Brain microvascular endothelial cell (primary cell): ENCODE measurements at regions not wholly inside any gene's neighbourhood (a gene's known extent, or its start where the extent isn't known, plus 50 kb on each side); places are given as distances from the start of the nearest gene placed in this dataset.
"Not testable (repeated sequence)": the region's sequence is repeated elsewhere in the genome, so short reads cannot be mapped to it uniquely, and the experiment has no call there.

Experiments
- DNase-seq: peaks from one replicate; pipeline ENCODE4 v3.0.0-alpha.2; 2020
- H3K27ac ChIP-seq: fragments of 250-450 bp; sonication (Bioruptor Pico); 2 replicates; pipeline ENCODE4 v1.5.1; 2020; ENCODE audit warnings: mild to moderate bottlenecking, moderate library complexity
- H3K27me3 ChIP-seq: fragments of 250-450 bp; sonication (Bioruptor Pico); replicated peaks from 2 replicates; pipeline ENCODE4 v1.5.1; 2020; ENCODE audit warnings: mild to moderate bottlenecking
- H3K36me3 ChIP-seq: fragments of 250-450 bp; sonication (Bioruptor Pico); replicated peaks from 2 replicates; pipeline ENCODE4 v1.5.1; 2020; ENCODE audit warnings: mild to moderate bottlenecking
- H3K4me3 ChIP-seq: 2 replicates; pipeline ENCODE4 v1.5.1; 2011; ENCODE audit warnings: low read depth, mild to moderate bottlenecking, control low read depth, low read length, moderate library complexity
- in situ Hi-C: cut with HindIII; loops from 2 replicates; pipeline ENCODE4 v1.10.0; 2017; ENCODE audit warnings: low sequenced_read_pairs, low pct_ligation_motif_present

DNA sequence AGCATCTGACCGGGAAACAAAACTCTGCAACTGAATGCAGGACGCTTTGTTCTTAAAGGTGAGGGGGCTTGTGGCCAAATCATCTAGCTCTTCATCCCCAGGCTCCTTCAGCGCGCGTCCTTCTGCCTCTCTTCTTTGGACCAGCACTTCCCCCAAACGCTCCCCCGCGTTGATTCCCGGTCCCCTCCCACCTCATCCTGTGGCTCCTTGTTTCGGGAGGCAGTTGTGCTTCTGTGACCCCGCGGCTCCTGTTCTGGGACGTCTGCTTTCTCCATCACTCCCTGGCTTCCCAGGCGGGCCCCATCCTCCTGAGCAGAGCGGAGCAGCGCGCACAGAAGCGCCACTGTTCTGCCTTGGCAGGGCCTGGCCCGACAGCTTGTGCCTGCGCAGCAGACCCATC, 109.7 kb upstream of the ZNG1E start:
- in situ Hi-C loops, H3K36me3 ChIP-seq, H3K27me3 ChIP-seq, H3K27ac ChIP-seq, H3K4me3 ChIP-seq, DNase-seq: not testable (repeated sequence)

DNA sequence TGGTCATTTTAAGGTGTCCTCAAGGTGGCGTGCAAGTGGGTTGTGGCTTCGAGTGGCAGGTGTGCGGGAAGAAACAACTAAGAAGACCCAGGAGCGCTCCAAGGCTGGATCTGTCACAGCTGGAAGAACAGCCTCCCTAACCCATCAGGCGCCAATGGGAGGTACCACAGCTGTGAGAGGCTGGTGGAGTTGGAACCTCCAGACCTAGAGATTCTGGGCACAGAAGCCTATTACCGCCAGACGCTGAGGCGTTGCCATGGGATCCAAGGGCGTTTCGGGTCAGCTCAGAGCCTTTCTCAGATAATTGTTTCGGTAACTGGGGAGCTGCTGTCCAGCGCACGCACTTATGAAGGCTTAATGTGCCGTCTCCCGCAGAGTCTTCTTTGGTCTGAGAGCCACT, 156.7 kb upstream of the ZNG1E start:
- H3K27me3 ChIP-seq, DNase-seq, H3K4me3 ChIP-seq, in situ Hi-C loops, H3K36me3 ChIP-seq, H3K27ac ChIP-seq: not testable (repeated sequence)

DNA sequence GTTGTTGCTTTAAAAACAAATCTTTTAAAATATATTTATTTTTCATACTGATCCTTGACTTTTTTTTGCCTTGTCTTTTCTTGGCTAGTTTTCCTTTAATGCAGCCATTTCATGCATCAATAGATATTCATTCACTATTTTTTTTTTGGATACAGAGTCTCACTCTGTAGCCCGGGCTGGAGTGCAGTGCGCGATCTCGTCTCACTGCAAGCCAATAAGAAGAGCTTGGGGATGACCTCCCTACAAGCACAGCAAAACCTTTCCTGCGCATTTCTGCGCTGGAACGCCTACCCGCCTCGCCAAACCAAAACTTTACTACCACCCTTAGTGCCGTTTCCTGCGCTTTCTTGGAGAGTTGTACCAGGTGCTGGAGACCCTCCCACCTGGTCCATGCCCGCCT, 161.3 kb upstream of the ZNG1E start:
- H3K36me3 ChIP-seq, H3K4me3 ChIP-seq, H3K27me3 ChIP-seq, H3K27ac ChIP-seq, DNase-seq, in situ Hi-C loops: not testable (repeated sequence)

DNA sequence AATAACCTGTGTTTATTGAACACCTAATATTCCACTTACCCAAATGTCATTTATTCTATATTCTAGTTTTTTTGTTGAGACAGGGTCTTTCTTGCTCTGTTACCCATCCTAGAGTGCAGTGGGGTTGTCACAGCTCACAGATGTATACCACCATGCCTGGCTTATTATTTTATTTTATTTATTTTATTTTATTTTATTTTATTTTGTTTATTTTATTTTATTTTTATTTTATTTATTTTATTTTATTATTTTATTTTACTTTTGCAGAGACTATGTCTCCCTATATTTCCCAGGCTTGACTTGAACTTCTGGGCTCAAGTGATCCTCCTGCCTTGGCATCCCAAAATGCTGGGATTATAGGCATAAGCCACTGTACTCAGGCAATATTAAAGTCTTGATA, 167.8 kb upstream of the ZNG1E start:
- H3K36me3 ChIP-seq, H3K27ac ChIP-seq, DNase-seq, H3K4me3 ChIP-seq, in situ Hi-C loops, H3K27me3 ChIP-seq: not testable (repeated sequence)

DNA sequence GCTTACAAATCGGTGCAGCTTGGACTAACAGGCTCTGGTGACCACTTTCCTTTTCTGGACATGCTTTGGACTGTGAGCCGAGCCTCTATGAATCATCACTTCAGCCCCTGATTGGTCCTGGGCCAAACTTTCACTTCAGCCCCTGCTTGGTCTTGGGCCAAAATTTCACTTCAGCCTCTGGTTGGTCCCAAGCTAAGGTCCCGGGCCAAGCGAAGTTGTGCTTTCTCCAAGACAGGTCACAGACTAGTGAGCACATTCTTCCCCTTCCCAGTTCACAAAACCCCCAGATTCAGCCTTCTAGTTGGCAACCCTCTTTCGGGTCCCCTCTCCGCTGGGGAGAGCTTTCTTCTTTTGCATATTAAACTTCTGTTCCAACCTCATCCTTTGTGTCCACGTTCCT, 171.0 kb upstream of the ZNG1E start:
- H3K27me3 ChIP-seq, H3K4me3 ChIP-seq, in situ Hi-C loops, DNase-seq, H3K27ac ChIP-seq, H3K36me3 ChIP-seq: not testable (repeated sequence)

DNA sequence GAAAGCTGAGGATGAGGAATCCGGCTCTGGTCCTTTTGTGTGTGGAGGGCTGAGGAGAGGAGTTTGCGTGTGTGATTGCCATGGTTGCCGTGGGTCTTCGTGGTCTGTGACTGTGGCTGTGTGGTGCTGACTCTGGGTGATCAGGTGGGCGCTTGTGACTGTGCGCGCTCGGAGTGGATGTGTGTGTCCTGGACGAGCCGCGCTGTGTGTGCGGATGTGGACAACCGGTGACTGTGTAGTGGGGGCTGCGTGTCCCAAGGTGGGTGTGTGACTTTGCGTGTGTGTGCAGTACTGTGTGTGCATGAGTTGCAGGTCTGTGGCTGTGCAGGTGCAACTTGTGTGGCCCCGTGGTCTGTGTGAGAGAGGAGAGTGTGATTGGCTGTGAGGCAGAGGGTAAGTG, 172.0 kb upstream of the ZNG1E start:
- in situ Hi-C loops = not testable (repeated sequence)

DNA sequence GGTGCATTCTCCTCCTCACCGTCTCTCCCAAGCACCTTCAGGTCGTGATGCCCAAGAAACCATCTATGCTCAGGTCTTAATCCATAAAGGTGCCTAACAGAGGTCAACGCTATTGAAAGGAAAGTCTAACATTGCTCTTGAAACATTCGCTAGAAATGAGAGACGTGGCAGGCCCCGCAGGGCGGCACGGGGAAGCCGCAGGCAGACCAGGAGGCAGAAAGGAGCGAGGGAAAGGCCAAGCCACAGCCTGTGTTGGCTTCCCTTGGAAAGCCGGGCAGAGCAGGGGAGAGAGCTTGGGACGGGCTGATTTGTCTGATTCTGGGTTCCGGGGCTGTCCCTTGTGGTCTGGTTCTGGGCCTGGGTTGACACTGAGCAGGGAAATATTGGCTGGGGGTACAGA, 192.8 kb upstream of the ZNG1E start:
- H3K27ac ChIP-seq, H3K27me3 ChIP-seq, DNase-seq, in situ Hi-C loops, H3K4me3 ChIP-seq, H3K36me3 ChIP-seq: not testable (repeated sequence)

More for the DNA sequence above, 172.0 kb upstream of the ZNG1E start:
- H3K27me3 ChIP-seq, H3K4me3 ChIP-seq, H3K36me3 ChIP-seq, DNase-seq, H3K27ac ChIP-seq: not testable (repeated sequence)

DNA sequence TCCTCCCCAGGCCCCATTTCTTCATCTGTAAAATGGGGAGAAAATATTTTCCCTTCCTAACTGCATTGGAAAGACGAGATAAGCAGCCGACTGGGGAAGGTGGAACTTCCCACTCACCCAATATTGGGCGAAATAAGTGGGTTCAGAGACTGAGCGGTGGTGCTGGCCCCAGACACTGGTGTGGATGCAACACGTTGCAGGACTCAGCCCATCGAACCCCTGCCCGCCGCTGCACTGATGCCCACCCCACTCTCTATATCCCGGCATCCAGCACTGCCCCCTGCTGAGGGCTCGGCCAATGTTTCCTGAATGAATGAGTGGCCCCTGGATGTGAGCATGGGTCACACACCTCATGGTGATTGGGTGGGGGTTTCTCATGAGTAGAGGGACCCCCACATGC, 194.4 kb upstream of the ZNG1E start:
- in situ Hi-C loops, H3K27ac ChIP-seq, H3K27me3 ChIP-seq, H3K36me3 ChIP-seq, H3K4me3 ChIP-seq, DNase-seq: not testable (repeated sequence)

DNA sequence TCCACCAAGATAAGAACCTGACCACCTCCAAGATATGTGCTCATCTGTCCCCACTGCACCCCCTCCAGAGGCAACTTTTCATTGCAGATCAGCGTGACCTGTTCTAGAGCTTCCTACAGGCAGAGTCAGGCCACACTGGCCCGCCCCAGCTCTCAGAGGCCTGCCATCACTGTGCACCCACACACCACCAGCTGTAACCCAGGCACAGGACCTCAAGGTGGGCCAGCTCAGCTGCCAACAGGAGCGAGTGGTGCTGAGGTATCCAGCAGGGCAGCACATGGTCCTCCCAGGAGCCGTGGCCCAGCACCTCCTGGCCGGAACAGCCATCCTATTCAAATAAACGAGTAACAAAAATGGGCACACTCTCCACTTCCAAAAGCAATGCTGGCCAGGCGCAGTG, 189.9 kb upstream of the FOXD4L5 start:
- H3K4me3 ChIP-seq, H3K27me3 ChIP-seq, H3K36me3 ChIP-seq, DNase-seq, H3K27ac ChIP-seq, in situ Hi-C loops: not testable (repeated sequence)

DNA sequence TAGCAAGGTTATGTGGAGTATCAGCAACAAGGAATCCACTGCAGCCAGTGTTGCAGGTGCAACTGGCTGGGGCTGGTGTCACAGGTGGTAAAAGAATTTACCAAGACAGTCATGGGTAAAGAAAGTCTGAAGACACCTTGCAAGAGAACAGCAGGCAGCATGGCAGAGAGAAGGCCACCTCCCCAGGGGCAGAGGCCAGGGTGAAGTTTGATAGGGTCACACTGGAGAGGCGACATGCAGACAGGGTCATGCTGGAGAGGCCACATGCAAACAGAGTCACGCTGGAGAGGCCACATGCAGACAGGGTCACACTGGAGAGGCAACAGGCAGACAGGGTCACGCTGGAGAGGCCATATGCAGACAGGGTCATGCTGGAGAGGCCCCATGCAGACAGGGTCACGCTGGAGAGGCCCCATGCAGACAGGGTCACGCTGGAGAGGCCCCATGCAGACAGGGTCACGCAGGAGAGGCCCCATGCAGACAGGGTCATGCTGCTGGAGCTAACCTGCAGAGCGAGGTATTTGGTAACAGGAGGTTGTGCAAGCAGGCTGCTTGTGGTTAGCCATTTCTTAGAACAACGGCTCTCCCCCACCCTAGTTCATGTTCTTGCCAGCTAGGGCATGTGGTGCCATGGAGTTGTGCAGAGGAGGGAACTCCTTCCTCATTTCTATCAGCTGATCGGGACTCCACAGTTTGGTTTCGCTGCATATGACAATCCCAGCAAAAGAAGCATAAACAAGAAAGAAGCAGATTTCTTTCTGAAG, 188.2 kb upstream of the FOXD4L5 start:
- H3K27ac ChIP-seq, H3K4me3 ChIP-seq, in situ Hi-C loops, H3K27me3 ChIP-seq, H3K36me3 ChIP-seq, DNase-seq: not testable (repeated sequence)

DNA sequence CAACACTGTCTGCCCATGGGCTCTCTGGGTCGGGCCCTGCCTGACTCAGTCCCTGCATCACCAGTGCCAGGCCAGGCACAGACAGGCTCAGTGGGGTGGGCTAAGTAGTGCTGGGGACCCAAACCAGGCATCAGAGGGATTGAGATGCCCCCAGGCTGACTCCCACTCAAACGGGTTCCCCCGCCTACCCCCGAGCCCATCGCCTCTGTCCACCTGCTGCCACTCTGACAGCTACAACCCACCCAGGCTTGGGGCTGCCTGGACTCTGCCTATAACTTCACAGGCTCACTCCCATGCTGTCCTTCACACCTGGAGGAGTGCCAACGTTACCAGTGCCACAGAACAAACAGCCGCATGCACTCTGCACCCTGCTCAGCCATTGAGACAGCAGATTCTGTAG, 186.1 kb upstream of the FOXD4L5 start:
- in situ Hi-C loops, H3K27me3 ChIP-seq, H3K36me3 ChIP-seq, DNase-seq, H3K27ac ChIP-seq, H3K4me3 ChIP-seq: not testable (repeated sequence)

DNA sequence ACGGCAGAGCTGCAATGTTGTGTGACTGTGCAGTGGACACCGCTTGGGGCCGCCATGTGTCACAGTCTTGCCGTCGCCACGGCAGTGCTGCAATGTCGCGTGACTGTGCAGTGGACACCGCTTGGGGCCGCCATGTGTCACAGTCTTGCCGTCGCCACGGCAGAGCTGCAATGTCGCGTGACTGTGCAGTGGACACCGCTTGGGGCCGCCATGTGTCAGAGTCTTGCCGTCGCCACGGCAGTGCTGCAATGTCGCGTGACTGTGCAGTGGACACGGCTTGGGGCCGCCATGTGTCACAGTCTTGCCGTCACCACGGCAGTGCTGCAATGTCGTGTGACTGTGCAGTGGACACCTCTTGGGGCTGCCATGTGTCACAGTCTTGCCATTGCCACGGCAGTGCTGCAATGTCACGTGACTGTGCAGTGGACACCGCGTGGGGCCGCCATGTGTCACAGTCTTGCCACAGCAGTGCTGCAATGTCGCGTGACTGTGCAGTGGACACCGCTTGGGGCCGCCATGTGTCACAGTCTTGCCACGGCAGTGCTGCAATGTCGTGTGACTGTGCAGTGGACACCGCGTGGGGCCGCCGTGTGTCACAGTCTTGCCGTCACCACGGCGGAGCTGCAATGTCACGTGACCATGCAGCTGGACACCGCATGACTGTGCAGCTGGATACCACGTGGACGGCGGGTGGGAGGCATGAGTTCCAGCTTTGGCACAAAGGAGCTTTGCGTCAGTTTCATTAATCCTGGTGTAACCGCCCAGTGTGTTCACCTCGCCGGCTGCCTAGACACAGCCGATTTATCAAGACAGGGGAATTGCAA, 182.1 kb upstream of the FOXD4L5 start:
- in situ Hi-C loops, H3K36me3 ChIP-seq, H3K4me3 ChIP-seq, DNase-seq, H3K27ac ChIP-seq, H3K27me3 ChIP-seq: not testable (repeated sequence)

DNA sequence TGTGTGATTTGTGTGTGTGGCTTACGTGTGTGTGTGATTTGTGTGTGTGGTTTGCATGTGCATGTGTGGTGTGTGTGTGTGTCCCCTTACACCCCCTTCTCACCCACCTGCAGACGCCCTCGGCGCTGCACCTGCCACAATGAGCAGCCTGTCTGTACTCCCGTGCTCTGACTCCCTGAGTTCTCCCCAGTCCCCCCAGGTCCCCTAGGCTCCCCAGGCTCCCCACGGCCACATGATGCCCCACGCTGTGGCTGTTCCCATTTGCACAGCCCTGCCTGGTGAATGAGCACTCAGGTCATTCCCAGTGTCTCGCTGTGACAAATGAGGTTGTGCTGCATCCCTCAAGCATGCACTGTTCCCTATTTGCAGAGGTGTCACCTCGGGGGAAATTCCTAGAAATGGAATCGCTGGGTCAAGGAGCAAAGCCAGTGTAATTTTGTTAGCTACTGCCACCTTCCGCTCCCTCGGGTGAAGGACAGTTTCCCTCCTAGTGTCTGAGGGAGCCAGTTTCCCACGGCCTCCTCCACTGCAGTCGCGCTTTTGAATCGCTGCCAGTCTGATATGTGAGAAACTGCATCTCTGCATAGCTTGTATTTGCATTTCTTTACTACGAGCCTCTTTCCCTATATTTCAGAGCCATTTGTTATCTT, 180.4 kb upstream of the FOXD4L5 start:
- H3K36me3 ChIP-seq, H3K27ac ChIP-seq, H3K4me3 ChIP-seq, DNase-seq, in situ Hi-C loops, H3K27me3 ChIP-seq: not testable (repeated sequence)

DNA sequence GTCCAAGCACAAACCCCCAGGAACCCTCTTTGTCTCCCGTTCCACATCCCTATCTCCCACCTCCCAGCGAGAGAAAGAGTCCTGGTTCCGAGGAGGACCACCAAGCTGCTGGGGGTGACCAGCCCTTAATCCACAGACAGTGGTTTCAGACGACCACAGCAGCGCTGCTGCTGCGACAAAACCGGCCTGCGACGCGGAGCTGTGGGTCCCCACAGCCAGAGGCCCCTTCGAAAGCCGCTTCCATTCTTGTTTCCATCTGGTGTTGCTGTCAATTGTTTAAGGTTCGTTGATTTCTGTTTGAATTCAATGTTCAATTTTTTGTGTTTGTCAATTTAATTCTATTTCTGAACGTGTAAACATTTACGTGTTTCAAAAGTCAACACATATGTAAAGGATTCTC, 177.5 kb upstream of the FOXD4L5 start:
- H3K4me3 ChIP-seq, in situ Hi-C loops, H3K27ac ChIP-seq, H3K36me3 ChIP-seq, DNase-seq, H3K27me3 ChIP-seq: not testable (repeated sequence)
